ENCODE measurements at regions not wholly inside any gene's neighbourhood (a gene's known extent, or its start where the extent isn't known, plus 50 kb on each side); places are given as distances from the start of the nearest gene placed in this dataset.

DNA sequence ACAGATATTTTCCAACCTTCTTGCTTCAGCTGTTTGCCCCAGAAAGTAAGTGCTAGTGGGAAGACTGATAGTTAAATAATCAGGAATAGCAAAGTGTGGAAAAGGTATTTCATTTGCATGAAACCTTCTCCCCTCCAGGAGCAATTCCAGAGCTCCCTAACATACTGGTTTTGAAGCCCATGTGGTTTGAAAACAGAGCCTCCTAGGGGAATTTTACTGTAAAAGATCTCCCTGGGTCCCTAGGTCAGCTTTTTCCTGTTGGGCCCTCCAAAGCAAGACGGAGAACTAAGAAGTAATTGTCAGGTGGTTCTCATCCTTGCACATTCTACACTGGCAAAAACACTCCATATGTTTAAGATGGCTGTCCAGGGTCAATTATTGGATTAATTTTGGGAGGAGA lies 218.7 kb upstream of the FOXD3 start:
- TF ChIP-seq GABPA (IDR thresholded peaks at IDR 0.05; ENCODE audit: low read depth) (no peak), SPI1 (IDR thresholded peaks at IDR 0.05; ENCODE audit: borderline replicate concordance, low read depth) (no peak), POLR2AphosphoS5 (IDR thresholded peaks at IDR 0.05; ENCODE audit: low read depth) (no peak)
- TF ChIP-seq, protein P1, sequence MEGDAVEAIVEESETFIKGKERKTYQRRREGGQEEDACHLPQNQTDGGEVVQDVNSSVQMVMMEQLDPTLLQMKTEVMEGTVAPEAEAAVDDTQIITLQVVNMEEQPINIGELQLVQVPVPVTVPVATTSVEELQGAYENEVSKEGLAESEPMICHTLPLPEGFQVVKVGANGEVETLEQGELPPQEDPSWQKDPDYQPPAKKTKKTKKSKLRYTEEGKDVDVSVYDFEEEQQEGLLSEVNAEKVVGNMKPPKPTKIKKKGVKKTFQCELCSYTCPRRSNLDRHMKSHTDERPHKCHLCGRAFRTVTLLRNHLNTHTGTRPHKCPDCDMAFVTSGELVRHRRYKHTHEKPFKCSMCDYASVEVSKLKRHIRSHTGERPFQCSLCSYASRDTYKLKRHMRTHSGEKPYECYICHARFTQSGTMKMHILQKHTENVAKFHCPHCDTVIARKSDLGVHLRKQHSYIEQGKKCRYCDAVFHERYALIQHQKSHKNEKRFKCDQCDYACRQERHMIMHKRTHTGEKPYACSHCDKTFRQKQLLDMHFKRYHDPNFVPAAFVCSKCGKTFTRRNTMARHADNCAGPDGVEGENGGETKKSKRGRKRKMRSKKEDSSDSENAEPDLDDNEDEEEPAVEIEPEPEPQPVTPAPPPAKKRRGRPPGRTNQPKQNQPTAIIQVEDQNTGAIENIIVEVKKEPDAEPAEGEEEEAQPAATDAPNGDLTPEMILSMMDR (IDR thresholded peaks at IDR 0.05; ENCODE audit: insufficient read depth, low read length): no peak
- TF ChIP-seq, protein P2, sequence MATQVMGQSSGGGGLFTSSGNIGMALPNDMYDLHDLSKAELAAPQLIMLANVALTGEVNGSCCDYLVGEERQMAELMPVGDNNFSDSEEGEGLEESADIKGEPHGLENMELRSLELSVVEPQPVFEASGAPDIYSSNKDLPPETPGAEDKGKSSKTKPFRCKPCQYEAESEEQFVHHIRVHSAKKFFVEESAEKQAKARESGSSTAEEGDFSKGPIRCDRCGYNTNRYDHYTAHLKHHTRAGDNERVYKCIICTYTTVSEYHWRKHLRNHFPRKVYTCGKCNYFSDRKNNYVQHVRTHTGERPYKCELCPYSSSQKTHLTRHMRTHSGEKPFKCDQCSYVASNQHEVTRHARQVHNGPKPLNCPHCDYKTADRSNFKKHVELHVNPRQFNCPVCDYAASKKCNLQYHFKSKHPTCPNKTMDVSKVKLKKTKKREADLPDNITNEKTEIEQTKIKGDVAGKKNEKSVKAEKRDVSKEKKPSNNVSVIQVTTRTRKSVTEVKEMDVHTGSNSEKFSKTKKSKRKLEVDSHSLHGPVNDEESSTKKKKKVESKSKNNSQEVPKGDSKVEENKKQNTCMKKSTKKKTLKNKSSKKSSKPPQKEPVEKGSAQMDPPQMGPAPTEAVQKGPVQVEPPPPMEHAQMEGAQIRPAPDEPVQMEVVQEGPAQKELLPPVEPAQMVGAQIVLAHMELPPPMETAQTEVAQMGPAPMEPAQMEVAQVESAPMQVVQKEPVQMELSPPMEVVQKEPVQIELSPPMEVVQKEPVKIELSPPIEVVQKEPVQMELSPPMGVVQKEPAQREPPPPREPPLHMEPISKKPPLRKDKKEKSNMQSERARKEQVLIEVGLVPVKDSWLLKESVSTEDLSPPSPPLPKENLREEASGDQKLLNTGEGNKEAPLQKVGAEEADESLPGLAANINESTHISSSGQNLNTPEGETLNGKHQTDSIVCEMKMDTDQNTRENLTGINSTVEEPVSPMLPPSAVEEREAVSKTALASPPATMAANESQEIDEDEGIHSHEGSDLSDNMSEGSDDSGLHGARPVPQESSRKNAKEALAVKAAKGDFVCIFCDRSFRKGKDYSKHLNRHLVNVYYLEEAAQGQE (IDR thresholded peaks at IDR 0.05; ENCODE audit: insufficient replicate concordance, low read depth): no peak
- Histone ChIP-seq H3K27ac (replicated peaks) (no peak overlapping the region), H3K4me3 (replicated peaks; ENCODE audit: insufficient read depth, low read length) (no peak overlapping the region), H3K27me3 (ENCODE audit: insufficient read depth, poor library complexity, severe bottlenecking) (peaks cover 4% of the 10 kb centered on the region)
- no peak for DNase-seq (ENCODE audit: low read depth in 1 of 2, low spot score in 1 of 2)

DNA sequence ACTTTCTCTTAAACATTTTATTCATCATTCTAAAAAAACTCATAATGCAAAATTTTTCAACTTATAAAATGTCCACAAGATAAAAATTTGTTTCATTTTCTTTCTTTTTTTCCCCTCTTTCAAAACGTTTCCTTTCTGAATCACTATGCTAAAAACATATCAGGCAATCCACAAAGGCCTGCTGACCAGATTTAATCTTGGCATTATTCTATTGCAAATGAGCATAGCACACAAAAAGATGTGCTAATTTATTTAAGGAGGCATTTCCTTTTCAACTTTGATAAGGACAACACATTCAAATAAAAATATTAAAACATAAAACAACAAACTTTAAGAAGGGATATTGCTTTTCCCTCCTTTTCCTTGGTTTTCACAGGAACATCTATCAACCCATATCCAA lies 215.3 kb upstream of the FOXD3 start:
- Histone ChIP-seq H3K4me3 (replicated peaks; ENCODE audit: insufficient read depth, low read length) (no peak overlapping the region), H3K27me3 (ENCODE audit: insufficient read depth, poor library complexity, severe bottlenecking) (peaks cover 4% of the 10 kb centered on the region), H3K27ac (replicated peaks) (no peak overlapping the region)
- no peak for DNase-seq (ENCODE audit: low read depth in 1 of 2, low spot score in 1 of 2)
- TF ChIP-seq POLR2AphosphoS5 (IDR thresholded peaks at IDR 0.05; ENCODE audit: low read depth) (no peak), SPI1 (IDR thresholded peaks at IDR 0.05; ENCODE audit: borderline replicate concordance, low read depth) (no peak), GABPA (IDR thresholded peaks at IDR 0.05; ENCODE audit: low read depth) (no peak)
- TF ChIP-seq, protein P2 (IDR thresholded peaks at IDR 0.05; ENCODE audit: insufficient replicate concordance, low read depth): no peak
- TF ChIP-seq, protein P1 (IDR thresholded peaks at IDR 0.05; ENCODE audit: insufficient read depth, low read length): no peak

DNA sequence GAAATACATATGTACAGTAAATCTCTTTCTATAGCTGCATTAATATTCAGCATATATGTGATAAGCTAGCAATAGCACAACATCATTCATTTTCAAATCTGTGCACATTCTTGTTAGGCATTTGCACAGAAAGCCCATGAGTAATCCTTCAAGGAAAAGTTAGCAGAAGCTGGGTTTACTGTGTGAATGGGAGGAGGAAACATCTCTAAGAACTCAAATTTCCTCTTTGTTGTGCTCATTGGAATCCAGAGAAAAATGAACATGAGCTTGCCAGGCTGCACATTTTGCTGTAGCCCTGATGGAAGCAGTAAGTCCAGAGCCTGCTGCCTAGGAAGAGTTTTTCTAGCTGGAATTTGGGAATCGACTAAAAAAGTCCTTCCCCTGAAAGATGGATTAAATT lies 214.2 kb upstream of the FOXD3 start:
- TF ChIP-seq SPI1 (IDR thresholded peaks at IDR 0.05; ENCODE audit: borderline replicate concordance, low read depth): no peak
- no peak for TF ChIP-seq GABPA (IDR thresholded peaks at IDR 0.05; ENCODE audit: low read depth)
- TF ChIP-seq, protein P1 (IDR thresholded peaks at IDR 0.05; ENCODE audit: insufficient read depth, low read length): no peak
- TF ChIP-seq, protein P2 (IDR thresholded peaks at IDR 0.05; ENCODE audit: insufficient replicate concordance, low read depth): no peak
- TF ChIP-seq POLR2AphosphoS5 (IDR thresholded peaks at IDR 0.05; ENCODE audit: low read depth): no peak
- Histone ChIP-seq H3K27ac (replicated peaks) (no peak overlapping the region), H3K4me3 (replicated peaks; ENCODE audit: insufficient read depth, low read length) (no peak overlapping the region), H3K27me3 (ENCODE audit: insufficient read depth, poor library complexity, severe bottlenecking) (peaks cover 4% of the 10 kb centered on the region)
- DNase-seq (ENCODE audit: low read depth in 1 of 2, low spot score in 1 of 2): no peak
